Cardiac fibroblast (primary cell): ENCODE measurements at regions not wholly inside any gene's neighbourhood (a gene's known extent, or its start where the extent isn't known, plus 50 kb on each side); places are given as distances from the start of the nearest gene placed in this dataset.
A peak's percentile ranks its signal among the peaks of the same experiment; 100 is the strongest.

Source experiments
- DNase-seq, 2 donors: peaks; one replicate each; pipeline versions ENCODE4 v3.0.0 to v3.0.0-alpha.2; 2010; ENCODE audit warnings: low read depth in 2 of 2
- H3K4me3 ChIP-seq, 2 donors: replicated peaks in 1 of 2; 1 replicate in 1 of 2; 2 replicates in 1 of 2; pipeline ENCODE4 v1.5.1; 2011; ENCODE audit warnings: low read depth in 2 of 2, low read length in 2 of 2, mild to moderate bottlenecking in 2 of 2, moderate library complexity in 1 of 2
- CTCF ChIP-seq: IDR thresholded peaks from one replicate; pipeline ENCODE4 v1.5.1; 2011; ENCODE audit warnings: low read depth, mild to moderate bottlenecking, low read length, inconsistent platforms

DNA sequence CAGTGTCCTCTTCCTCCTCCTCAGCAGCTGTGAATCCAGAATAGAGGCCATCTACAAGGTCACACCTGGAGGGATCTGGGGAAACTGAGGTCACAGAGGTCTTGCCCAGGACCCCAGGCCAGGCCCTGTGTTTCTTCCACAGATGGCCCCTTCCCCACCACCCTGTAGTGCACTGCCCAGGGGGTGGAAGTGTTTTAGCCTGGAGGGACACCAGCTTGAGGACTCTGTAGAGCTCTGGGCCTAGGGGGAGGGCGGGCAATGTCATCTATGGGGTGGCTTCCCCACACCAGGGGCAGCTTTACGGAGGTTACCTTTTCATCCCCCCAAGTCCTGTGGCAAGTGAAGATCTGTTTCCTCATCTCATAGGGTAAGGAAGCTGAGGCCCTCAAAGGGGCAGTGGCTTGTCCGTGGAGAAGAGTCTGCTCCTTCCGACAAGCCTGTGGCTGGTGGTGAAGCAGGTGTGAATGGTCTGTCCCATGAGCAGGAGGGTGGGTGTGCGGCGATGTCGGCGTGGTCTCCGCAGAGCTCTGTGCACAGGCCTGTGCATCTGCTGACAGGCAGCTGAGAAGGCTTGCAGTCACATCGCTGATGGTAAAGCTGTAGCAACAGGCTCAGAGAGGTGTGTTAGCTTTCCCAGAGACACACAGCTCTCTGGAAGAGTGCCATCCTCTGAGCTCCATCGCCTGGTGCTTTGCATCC lies 74.1 kb upstream of the WNT7B start:
- no peak for TF ChIP-seq CTCF
- no peak overlapping the region for H3K4me3 ChIP-seq
- no peak for DNase-seq

DNA sequence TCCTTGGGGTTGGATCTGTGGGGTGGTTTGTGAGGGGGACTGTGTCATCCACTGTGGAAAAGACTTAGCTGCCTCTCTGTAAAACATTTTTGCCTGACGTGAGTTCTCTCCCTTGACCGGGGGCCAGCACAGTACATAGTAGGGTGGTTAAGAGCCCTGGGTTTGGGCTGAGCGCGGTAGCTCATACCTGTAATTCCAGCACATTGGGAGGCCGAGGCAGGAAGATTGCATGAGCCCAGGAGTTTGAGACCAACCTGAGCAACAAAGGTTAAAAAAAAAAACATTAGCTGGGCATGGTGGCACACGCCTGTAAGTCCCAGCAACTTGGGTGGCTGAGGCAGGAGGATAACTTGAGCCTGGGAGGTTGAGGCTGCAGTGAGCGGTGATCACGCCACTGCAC lies 74.7 kb upstream of the WNT7B start:
- no peak for DNase-seq
- H3K4me3 ChIP-seq = no peak overlapping the region
- TF ChIP-seq CTCF = no peak

DNA sequence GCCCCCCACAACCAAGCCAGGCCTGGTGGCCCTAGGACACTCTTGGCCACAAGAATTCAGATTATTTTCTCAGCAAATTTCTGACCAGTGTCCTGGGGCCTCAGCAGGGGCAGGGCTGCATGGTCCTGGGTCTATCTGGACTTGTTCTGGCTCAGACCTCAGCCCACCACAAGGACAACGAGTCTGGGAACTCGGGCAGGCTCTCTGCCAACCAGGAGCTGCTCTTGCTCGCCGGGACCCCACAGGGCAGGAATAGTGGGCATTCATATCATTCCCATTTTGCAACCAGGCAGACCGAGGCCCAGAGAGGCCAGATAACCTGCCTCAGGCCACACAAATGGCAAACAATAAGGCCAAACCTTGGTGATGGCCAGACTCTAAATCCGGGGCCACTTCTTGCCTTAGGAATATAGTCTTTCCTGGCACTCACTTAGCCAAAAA lies 75.4 kb upstream of the WNT7B start:
- no peak for TF ChIP-seq CTCF
- DNase-seq = peak in 1 of 2 donors; percentile 14
- H3K4me3 ChIP-seq = peak overlapping the region; percentile 43 to 69

GRCh38 chr22:46052801-46053562 lies 76.0 kb upstream of the WNT7B start:
- TF ChIP-seq CTCF = no peak
- peak overlapping the region; percentile 43 to 69 for H3K4me3 ChIP-seq
- peak; percentile 53 to 58 for DNase-seq

- peak; percentile 59 to 79 for DNase-seq
- H3K4me3 ChIP-seq = peak overlapping the region; percentile 43 to 69
- no peak for TF ChIP-seq CTCF
Observed at GRCh38 chr22:46053563-46054090, 76.7 kb upstream of the WNT7B start.

- no peak for TF ChIP-seq CTCF
- H3K4me3 ChIP-seq = peak overlapping the region; percentile 53 to 69
- DNase-seq = peak; percentile 78 to 85
Observed at GRCh38 chr22:46054091-46055073, 77.4 kb upstream of the WNT7B start.
